MM.1S (cell line): ENCODE measurements at regions not wholly inside any gene's neighbourhood (a gene's known extent, or its start where the extent isn't known, plus 50 kb on each side); places are given as distances from the start of the nearest gene placed in this dataset.

Experiments used
- DNase-seq: peaks from one replicate; pipeline ENCODE4 v3.0.0-alpha.2; 2015
- H2AFZ ChIP-seq: fragments of 300-600 bp; sonication (generic); 2 replicates; pipeline ENCODE4 v1.6.0; 2016; ENCODE audit warnings: antibody characterized with exemption, low read length
- H3F3A ChIP-seq: fragments of 300-600 bp; sonication (generic); 2 replicates; pipeline ENCODE4 v1.6.1; 2016; ENCODE audit warnings: mild to moderate bottlenecking, antibody characterized with exemption, low read length, moderate library complexity, mixed read lengths; ENCODE audit not compliant: insufficient read depth
- H3K27ac ChIP-seq: fragments of 300-600 bp; sonication (generic); 2 replicates; pipeline ENCODE4 v1.5.1; 2016; ENCODE audit warnings: mild to moderate bottlenecking, low read length
- H3K27me3 ChIP-seq: fragments of 300-600 bp; sonication (generic); replicated peaks from 2 replicates; pipeline ENCODE4 v1.6.0; 2016; ENCODE audit warnings: low read length; ENCODE audit not compliant: insufficient read depth
- H3K36me3 ChIP-seq: fragments of 300-600 bp; sonication (generic); replicated peaks from 2 replicates; pipeline ENCODE4 v1.6.1; 2016; ENCODE audit warnings: mild to moderate bottlenecking, low read length, mixed read lengths; ENCODE audit not compliant: insufficient read depth
- H3K4me1 ChIP-seq: fragments of 300-600 bp; sonication (generic); 2 replicates; pipeline ENCODE4 v1.6.1; 2016; ENCODE audit warnings: low read length, mixed read lengths
- H3K4me2 ChIP-seq: fragments of 300-600 bp; sonication (generic); 2 replicates; pipeline ENCODE4 v1.6.0; 2016; ENCODE audit warnings: low read depth, low read length
- H3K4me3 ChIP-seq: fragments of 300-600 bp; sonication (generic); 2 replicates; pipeline ENCODE4 v1.5.1; 2016; ENCODE audit warnings: low read length, mixed read lengths
- H3K79me2 ChIP-seq: fragments of 300-600 bp; sonication (generic); 2 replicates; pipeline ENCODE4 v1.6.1; 2016; ENCODE audit warnings: mixed run types, low read length, mixed read lengths
- H3K9ac ChIP-seq: fragments of 300-600 bp; sonication (generic); 2 replicates; pipeline ENCODE4 v1.6.1; 2016; ENCODE audit warnings: low read length, mixed read lengths
- H3K9me2 ChIP-seq: fragments of 300-600 bp; sonication (generic); replicated peaks from 2 replicates; pipeline ENCODE4 v1.6.1; 2016; ENCODE audit warnings: mild to moderate bottlenecking, low read length, mixed read lengths; ENCODE audit not compliant: insufficient read depth
- H3K9me3 ChIP-seq: fragments of 300-600 bp; sonication (generic); replicated peaks from 2 replicates; pipeline ENCODE4 v1.6.1; 2016; ENCODE audit warnings: mild to moderate bottlenecking, low read length, mixed read lengths; ENCODE audit not compliant: insufficient read depth
- H4K20me1 ChIP-seq: fragments of 300-600 bp; sonication (generic); 2 replicates; pipeline ENCODE4 v1.6.1; 2016; ENCODE audit warnings: mild to moderate bottlenecking, low read length, moderate library complexity, mixed read lengths; ENCODE audit not compliant: insufficient read depth
- CTCF ChIP-seq: fragments of 300-600 bp; sonication (generic); IDR thresholded peaks from 2 replicates; pipeline ENCODE4 v1.5.1; 2016; ENCODE audit warnings: antibody characterized with exemption, low read length, mixed read lengths
- EZH2 ChIP-seq: fragments of 300-600 bp; sonication (generic); optimal IDR thresholded peaks from 2 replicates; pipeline ENCODE3; 2017; ENCODE audit warnings: low read depth, mild to moderate bottlenecking, antibody characterized with exemption, low read length, mixed read lengths
- EZH2phosphoT487 ChIP-seq: fragments of 300-600 bp; sonication (generic); IDR thresholded peaks from 2 replicates; pipeline ENCODE4 v1.6.1; 2018; ENCODE audit warnings: antibody characterized with exemption, low read length

GRCh38 chr6:43938178-43939105 lies 168.4 kb downstream of the VEGFA start:
- no peak overlapping the region for H3K4me3 ChIP-seq
- no peaks in the 10 kb centered on the region for H3K27me3 ChIP-seq
- H3K9me2 ChIP-seq: no peaks in the 10 kb centered on the region
- H3K4me1 ChIP-seq: no peaks in the 10 kb centered on the region
- no peaks in the 10 kb centered on the region for H3K36me3 ChIP-seq
- DNase-seq: no peak
- H3K27ac ChIP-seq: no peak overlapping the region
- no peaks in the 10 kb centered on the region for H3F3A ChIP-seq
- H3K79me2 ChIP-seq: no peaks in the 10 kb centered on the region
- TF ChIP-seq CTCF (no peak), EZH2phosphoT487 (no peak), EZH2 (no peak)
- H3K9ac ChIP-seq: no peak overlapping the region
- no peak overlapping the region for H2AFZ ChIP-seq
- no peaks in the 10 kb centered on the region for H3K9me3 ChIP-seq
- H4K20me1 ChIP-seq: no peaks in the 10 kb centered on the region
- H3K4me2 ChIP-seq: no peak overlapping the region

GRCh38 chr6:43937236-43938177 lies 167.5 kb downstream of the VEGFA start:
- TF ChIP-seq EZH2 (no peak), EZH2phosphoT487 (no peak), CTCF (no peak)
- no peaks in the 10 kb centered on the region for H3F3A ChIP-seq
- no peaks in the 10 kb centered on the region for H3K9me2 ChIP-seq
- no peaks in the 10 kb centered on the region for H4K20me1 ChIP-seq
- no peaks in the 10 kb centered on the region for H3K79me2 ChIP-seq
- no peak overlapping the region for H3K9ac ChIP-seq
- no peak overlapping the region for H2AFZ ChIP-seq
- H3K36me3 ChIP-seq: no peaks in the 10 kb centered on the region
- no peak overlapping the region for H3K4me3 ChIP-seq
- H3K27me3 ChIP-seq: no peaks in the 10 kb centered on the region
- DNase-seq: no peak
- no peaks in the 10 kb centered on the region for H3K9me3 ChIP-seq
- H3K4me2 ChIP-seq: no peak overlapping the region
- H3K27ac ChIP-seq: no peak overlapping the region
- no peaks in the 10 kb centered on the region for H3K4me1 ChIP-seq

- H3F3A ChIP-seq: no peaks in the 10 kb centered on the region
- no peak overlapping the region for H3K27ac ChIP-seq
- no peaks in the 10 kb centered on the region for H3K79me2 ChIP-seq
- H3K4me1 ChIP-seq: 0 out of 2 replicates have a peak, but pooled peaks cover 6% of the 10 kb centered on the region
- no peak overlapping the region for H3K4me3 ChIP-seq
- H2AFZ ChIP-seq: no peak overlapping the region
- no peaks in the 10 kb centered on the region for H3K9me2 ChIP-seq
- no peaks in the 10 kb centered on the region for H3K36me3 ChIP-seq
- TF ChIP-seq EZH2phosphoT487 (no peak), EZH2 (no peak), CTCF (no peak)
- H3K4me2 ChIP-seq: no peak overlapping the region
- H3K9ac ChIP-seq: no peak overlapping the region
- H4K20me1 ChIP-seq: no peaks in the 10 kb centered on the region
- no peak for DNase-seq
- H3K9me3 ChIP-seq: no peaks in the 10 kb centered on the region
- H3K27me3 ChIP-seq: no peaks in the 10 kb centered on the region
Observed at GRCh38 chr6:43936476-43936875, 166.5 kb downstream of the VEGFA start.
